HG02571 (cell line): ENCODE measurements at regions not wholly inside any gene's neighbourhood (a gene's known extent, or its start where the extent isn't known, plus 50 kb on each side); places are given as distances from the start of the nearest gene placed in this dataset.

Source experiments
- ATAC-seq: cut with Tn5 transposase; IDR thresholded peaks from one replicate; pipeline ENCODE4 v1.9.1; 2021; ENCODE audit warnings: mild to moderate bottlenecking, moderate library complexity; ENCODE audit not compliant: unreplicated experiment

- ATAC-seq: no peak
Observed at GRCh38 chr20:60869087-60869486, 383.0 kb upstream of the CDH4 start.

GRCh38 chr20:60869625-60870024 is 382.4 kb upstream of the CDH4 start:
- no peak for ATAC-seq

- no peak for ATAC-seq
Observed at GRCh38 chr20:60870040-60870439, 382.0 kb upstream of the CDH4 start.

GRCh38 chr20:60872224-60872623 is 379.8 kb upstream of the CDH4 start:
- ATAC-seq: no peak

GRCh38 chr20:60877071-60877857 is 374.8 kb upstream of the CDH4 start:
- ATAC-seq: no peak

GRCh38 chr20:60882836-60883235 is 369.2 kb upstream of the CDH4 start:
- ATAC-seq: no peak

GRCh38 chr20:60883496-60883895 is 368.6 kb upstream of the CDH4 start:
- ATAC-seq: no peak

- no peak for ATAC-seq
Observed at GRCh38 chr20:60884277-60884676, 367.8 kb upstream of the CDH4 start.

- ATAC-seq: no peak
Observed at GRCh38 chr20:60888771-60889170, 363.3 kb upstream of the CDH4 start.

GRCh38 chr20:60892095-60892813 is 359.8 kb upstream of the CDH4 start:
- no peak for ATAC-seq

GRCh38 chr20:60894091-60894490 is 358.0 kb upstream of the CDH4 start:
- no peak for ATAC-seq

- ATAC-seq: no peak
Observed at GRCh38 chr20:60895363-60896079, 356.5 kb upstream of the CDH4 start.

GRCh38 chr20:60897976-60898375 is 354.1 kb upstream of the CDH4 start:
- ATAC-seq: no peak

- no peak for ATAC-seq
Observed at GRCh38 chr20:60899320-60899719, 352.7 kb upstream of the CDH4 start.

GRCh38 chr20:60900618-60901017 is 351.4 kb upstream of the CDH4 start:
- ATAC-seq: no peak

GRCh38 chr20:60901831-60902230 is 350.2 kb upstream of the CDH4 start:
- no peak for ATAC-seq

GRCh38 chr20:60903325-60903971 is 348.6 kb upstream of the CDH4 start:
- no peak for ATAC-seq

GRCh38 chr20:60904730-60905129 is 347.3 kb upstream of the CDH4 start:
- ATAC-seq: no peak

- no peak for ATAC-seq
Observed at GRCh38 chr20:60905919-60906318, 346.1 kb upstream of the CDH4 start.

GRCh38 chr20:60906555-60906954 is 345.5 kb upstream of the CDH4 start:
- ATAC-seq: no peak

- no peak for ATAC-seq
Observed at GRCh38 chr20:60913298-60913697, 338.8 kb upstream of the CDH4 start.
